ENCODE measurements at regions not wholly inside any gene's neighbourhood (a gene's known extent, or its start where the extent isn't known, plus 50 kb on each side); places are given as distances from the start of the nearest gene placed in this dataset.

GRCh38 chr17:17416400-17417360 is 60.1 kb upstream of the MED9 start (continued):
- peak; percentile 84 for TF ChIP-seq IKZF5 (CRISPR knock-in tag; IDR thresholded peaks at IDR 0.05)
- no peak for TF ChIP-seq ZNF792 (CRISPR knock-in tag; IDR thresholded peaks at IDR 0.05)
- peak; percentile 52 for TF ChIP-seq SALL1 (CRISPR knock-in tag; IDR thresholded peaks at IDR 0.05)
- TF ChIP-seq ARID5B (CRISPR knock-in tag; IDR thresholded peaks at IDR 0.05): peak; percentile 74
- TF ChIP-seq TFAP4 (IDR thresholded peaks at IDR 0.05; ENCODE audit: borderline replicate concordance, low read depth): peak; percentile 26; the same call in 1 of the 2 replicates
- no peak for TF ChIP-seq GABPA (IDR thresholded peaks at IDR 0.05; ENCODE audit: low read depth, low read length)
- TF ChIP-seq GABPA (CRISPR knock-in tag; IDR thresholded peaks at IDR 0.05; ENCODE audit: low read depth): peak; percentile 68
- no peak for TF ChIP-seq PPARG (CRISPR knock-in tag; conservative IDR thresholded peaks at IDR 0.05)
- no peak for TF ChIP-seq SUZ12 (IDR thresholded peaks at IDR 0.05; ENCODE audit: low read depth, low read length)
- TF ChIP-seq ZNF75D (CRISPR knock-in tag; IDR thresholded peaks at IDR 0.05; ENCODE audit: borderline replicate concordance): no peak
- TF ChIP-seq ZNF614 (CRISPR knock-in tag; IDR thresholded peaks at IDR 0.05; ENCODE audit: borderline replicate concordance): no peak
- TF ChIP-seq ZKSCAN5 (CRISPR knock-in tag; IDR thresholded peaks at IDR 0.05): no peak
- no peak for TF ChIP-seq HNRNPK (IDR thresholded peaks at IDR 0.05; ENCODE audit: low read depth, low read length, poor library complexity, severe bottlenecking)
- no peak for TF ChIP-seq RFX5 (IDR thresholded peaks at IDR 0.05; ENCODE audit: low read depth, low read length)
- TF ChIP-seq AGO2 (optimal IDR thresholded peaks at IDR 0.05; ENCODE audit: low read depth, low read length): no peak
- no peak for TF ChIP-seq KLF13 (CRISPR knock-in tag; IDR thresholded peaks at IDR 0.05)
- 0 out of 2 replicates have a peak, but pooled peaks have one; percentile 7 for TF ChIP-seq ZNF44 (CRISPR knock-in tag; IDR thresholded peaks at IDR 0.05)
- TF ChIP-seq ZFP36 (IDR thresholded peaks at IDR 0.05; ENCODE audit: borderline replicate concordance, low read depth, low read length, partially characterized antibody): no peak
- TF ChIP-seq REPIN1 (CRISPR knock-in tag; IDR thresholded peaks at IDR 0.05; ENCODE audit: borderline replicate concordance, low read depth): no peak
- TF ChIP-seq IRF1 (CRISPR knock-in tag; IDR thresholded peaks at IDR 0.05; ENCODE audit: low read depth): no peak
- TF ChIP-seq TFE3 (CRISPR knock-in tag; IDR thresholded peaks at IDR 0.05): 0 out of 2 replicates have a peak, but pooled peaks have one; percentile 35
- no peak for TF ChIP-seq MTF2 (CRISPR knock-in tag; IDR thresholded peaks at IDR 0.05; ENCODE audit: borderline replicate concordance)
